ENCODE measurements at regions not wholly inside any gene's neighbourhood (a gene's known extent, or its start where the extent isn't known, plus 50 kb on each side); places are given as distances from the start of the nearest gene placed in this dataset.

DNA sequence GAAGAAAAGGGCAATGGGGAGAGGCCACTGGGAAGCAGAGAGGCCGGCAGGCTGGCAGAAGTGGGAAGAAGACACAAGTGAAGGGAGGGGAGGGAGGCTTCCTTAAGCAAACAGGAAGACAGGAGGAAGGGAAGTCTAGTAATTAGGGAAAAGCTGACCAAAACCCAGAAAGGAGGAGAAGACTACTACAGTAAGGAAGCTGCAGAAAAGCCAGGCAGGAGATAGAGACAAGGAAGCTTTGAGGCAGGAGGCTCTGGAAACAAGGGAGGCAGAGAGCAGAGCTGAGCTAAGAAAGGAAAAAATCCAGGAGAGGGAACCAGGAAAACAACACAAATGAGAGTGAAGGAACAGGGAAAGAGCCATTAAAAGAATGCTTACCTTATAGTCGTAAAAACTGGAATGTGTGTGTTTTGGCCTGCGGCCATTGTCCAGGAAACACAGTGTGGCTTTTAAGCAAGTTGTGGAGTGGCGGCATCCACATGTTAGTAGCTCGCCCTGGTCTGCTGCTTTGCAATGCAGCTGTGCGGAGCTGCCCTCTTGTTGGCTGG lies 317.1 kb upstream of the CLINT1 start:
- DNase-seq, result no peak

DNA sequence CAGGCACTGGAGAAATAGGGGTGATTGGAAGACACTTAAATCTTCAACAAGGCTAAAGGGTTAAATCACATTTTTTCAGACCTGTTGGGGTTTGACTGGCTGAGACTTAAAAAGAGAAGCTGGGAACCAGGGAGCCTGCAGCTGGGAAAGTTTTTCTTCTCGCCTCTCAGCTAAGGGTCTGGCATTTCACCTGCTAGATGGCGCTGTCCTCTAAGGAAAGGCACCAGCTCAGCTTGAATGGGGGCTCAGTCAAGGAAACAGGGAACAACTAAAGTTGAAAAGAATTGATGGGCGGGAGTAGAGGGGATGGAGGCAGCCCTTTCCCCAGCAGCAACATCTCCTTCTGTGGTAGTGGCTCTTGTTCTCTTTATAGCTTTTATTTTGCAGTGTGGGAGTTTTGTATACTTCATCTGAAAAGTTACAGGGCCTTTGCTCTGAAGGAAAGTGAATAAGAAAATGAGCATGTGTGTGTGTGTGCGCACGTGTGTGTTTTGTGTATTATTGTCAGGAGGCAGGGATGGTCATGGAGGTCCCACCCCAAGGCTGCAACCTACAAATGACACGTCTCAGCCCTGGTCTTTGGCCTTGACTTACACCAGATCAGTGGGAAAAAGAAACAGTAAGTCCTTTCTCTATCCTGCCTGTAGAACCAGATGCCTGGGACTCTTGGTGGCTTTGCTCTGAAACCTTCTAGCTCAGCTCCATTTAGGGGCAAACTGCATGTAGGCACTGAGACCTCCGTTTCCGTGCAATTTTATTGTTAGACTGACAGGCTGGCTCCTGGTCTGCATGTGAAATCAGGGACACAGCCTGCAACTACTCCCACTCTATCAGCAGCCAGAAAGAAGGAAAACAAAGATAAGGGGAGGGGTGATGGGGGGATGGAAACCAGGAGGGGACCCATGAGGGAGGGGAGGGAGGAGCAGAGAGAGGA lies 316.2 kb upstream of the CLINT1 start:
- DNase-seq, result peak; percentile 61

DNA sequence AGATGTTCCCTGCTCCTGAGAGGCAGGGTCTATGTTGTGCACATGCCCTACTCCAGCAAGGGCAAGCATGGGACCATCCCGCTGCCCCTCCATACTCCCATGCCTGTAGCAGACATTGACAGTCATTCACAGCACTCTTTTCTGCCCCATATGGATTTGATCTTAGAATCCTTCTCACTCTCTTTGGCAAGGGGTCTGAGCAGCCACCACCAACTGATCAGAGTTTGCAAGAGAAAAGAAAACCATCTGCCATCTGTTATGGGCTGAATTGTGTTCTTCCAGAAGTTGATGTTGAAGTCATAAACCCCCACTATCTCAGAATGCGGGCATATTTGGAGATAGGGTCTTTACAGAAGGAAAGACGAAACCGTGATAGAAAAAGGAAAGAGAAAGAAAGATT lies 315.1 kb upstream of the CLINT1 start:
- DNase-seq, result no peak

DNA sequence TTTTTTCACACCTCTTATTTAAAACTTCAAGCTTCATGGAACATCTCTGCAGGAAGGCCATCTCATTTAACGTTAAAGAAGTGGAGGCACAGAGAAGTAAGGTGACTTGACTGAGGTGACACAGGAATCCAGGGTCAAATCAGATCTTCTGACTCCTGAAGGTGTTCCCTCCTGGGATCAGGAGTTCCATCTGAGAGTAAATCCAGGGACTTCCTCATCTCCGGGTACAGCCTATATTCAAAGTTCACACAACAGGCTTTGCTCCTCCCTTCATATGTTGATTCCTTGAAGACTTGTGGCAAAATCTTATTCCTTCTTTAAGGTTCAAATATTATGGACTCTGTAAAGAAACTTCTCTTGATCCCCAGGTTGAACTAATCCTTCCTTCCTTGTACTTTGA lies 313.1 kb upstream of the CLINT1 start:
- DNase-seq, result no peak

DNA sequence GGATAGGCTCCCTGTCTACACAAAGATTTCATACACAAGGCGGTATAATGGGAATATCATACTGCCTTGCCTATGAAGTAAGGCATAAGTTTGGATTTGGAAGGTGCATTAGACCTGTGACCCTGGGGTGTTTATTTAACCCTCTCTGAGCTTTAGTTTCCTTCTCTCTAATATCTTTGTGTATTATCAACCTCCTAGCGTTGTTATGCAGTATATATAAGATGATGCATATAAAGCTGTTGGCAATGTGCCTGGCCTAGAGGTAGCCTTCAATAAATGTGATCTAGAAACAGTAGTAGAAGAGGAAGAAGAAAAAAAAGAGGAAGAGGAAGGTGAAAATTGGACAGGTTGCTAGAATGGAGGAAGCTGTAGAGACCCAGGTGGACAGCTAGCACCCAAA lies 311.6 kb upstream of the CLINT1 start:
- DNase-seq, result no peak

DNA sequence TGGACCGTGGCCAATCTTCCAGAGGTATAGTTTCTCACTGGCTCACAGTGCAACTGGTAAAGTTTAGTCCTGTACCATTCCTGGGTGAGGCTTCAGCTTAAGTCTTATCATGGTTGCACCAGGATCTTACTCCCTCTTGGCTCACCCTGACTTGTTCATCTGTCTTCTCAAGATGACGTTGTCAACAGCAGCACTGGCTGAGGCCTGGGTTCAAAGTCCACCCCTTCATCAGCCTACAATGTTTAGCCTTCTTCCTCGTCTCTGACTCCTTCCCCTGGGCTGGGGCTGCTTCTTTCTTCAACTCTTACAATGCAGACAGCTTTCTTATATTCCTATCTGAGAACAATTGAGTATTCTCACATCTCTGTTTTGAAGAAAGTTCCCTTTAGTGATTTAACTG lies 311.1 kb upstream of the CLINT1 start:
- DNase-seq, result no peak

DNA sequence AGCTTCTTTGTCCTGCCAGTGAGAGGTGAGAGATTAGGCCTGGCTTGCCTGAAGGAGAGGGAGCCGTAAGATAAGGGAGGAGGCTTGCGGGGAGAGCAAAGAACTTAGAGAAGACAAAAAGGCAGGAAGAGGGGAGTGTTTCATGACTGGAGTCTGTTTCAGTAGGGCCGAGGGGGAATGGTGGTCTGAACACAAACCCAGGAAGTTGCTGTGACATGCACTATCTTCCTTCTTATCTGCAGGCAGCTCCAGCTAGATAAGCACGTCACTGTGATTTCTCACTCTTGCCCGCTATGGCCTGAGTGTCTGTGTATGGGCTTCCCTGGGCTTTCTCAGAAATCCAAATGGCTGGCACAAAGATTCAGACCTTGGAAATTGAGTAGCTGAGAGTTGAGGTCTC lies 307.5 kb upstream of the CLINT1 start:
- no peak for DNase-seq

DNA sequence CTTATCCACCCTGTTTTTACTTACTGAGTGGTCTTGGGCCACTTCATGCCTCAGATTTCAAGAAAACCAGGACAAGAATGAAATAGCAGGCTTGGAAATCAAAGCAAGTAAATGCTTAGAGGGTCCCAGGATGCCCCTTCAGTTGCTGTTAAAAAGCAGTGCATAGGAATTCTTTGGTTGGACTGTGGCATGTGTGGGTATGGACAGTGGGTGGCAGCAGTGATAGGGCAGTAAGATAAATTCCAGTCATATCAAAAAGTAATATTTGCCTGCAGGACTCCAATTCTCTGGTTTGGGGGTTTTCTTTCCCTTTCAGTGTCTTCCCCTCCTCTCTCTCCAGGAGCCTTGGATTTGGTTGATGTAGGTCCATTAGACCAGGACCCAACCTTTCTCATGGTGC lies 306.7 kb upstream of the CLINT1 start:
- DNase-seq, result no peak

DNA sequence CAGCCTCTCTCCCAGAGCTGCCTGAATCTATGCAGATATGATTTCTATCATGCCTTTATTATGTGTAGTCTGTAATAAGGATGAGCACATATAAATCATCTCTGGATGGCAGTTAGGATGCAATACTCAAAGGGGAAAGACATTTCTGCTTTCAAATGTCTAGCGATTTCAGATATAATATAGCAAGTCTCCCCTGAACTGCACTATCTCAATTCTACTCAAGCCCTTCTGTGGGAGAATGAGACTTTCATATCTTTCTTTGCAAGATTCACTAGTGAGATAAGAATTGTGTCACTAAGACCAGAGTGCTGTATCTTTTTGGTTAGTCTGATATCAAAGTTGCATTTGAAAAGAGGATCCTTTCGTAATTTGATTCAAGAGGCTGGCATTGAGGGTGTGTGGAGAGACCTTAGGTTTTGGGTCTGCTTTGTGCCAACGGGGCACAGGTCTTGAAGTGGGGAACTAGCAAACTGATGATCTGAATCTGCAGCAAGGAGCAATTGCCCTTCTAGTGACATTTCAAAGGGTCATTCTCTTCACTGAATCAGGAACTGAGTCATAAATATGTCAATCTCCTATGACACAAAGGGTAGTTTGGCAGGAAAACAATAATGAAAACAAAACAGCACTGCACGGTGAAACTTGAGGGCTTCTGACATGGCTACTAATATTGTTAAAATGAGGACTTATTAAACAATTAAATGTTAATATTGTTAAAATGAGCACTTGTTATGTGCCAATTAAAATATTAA lies 305.5 kb upstream of the CLINT1 start:
- no peak for DNase-seq

DNA sequence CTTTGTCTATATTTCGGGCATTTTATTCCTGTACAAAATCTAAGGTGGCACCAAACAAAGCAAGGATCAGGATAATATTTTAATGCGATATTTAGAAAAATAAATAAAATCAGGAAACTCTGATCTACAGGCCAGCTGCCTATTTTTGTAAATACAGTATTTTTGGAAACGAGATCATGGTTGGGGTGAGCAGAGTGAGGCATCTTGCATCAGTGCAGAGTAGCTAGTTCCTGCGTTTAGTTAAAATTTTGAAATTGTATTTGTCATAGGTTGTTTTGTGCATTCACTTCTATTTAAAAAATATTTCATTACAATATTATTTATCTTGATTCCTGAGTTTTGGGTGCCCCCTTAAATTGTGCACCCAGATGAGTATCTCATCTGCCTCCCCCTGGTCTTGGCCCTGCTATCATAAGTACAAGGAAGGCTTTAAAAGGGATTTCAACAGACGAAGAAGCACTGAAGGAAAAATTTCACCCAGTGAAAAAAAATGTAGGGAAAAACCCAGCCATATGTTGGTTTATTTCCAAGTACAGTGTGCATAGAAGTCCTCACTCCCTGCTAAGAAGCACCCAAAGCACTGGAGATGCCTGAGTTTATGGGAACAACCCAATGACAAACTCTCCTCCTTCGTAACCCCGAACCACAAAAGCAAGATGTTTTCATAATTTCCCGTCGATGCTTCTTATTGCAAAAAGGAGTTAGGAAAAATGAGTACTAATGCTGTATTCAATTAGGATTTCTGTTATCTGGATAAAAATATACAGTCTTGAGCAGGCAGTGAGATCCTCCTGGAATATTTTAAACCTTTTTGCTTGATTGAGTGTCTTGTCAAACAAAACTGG lies 304.7 kb upstream of the CLINT1 start:
- no peak for DNase-seq

DNA sequence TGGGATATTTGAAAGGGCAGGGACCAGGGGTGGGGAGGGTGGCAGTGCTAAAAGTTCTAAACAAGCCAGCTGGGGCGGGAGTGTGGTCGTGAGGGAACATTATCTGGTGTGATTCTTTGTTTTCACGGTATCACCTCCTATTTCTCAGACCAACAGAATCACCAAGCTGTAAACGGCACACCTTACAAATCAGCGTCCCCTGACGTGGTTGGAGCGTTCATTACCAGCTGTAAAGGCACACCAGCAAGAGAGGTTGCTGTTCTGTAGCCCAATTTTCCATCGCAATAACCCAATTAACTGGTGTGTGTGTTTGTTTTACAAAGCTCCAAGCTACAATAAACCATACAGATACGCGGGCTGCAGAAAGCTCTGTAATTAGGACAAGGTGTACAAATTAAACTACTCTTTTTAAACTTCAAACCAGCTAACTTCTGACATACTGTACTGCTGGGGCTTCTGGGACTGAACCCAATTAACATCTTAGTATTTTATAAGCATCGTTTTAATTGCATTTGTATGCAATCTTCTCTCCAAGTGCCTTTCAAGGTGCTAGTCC lies 303.6 kb upstream of the CLINT1 start:
- DNase-seq, result no peak

DNA sequence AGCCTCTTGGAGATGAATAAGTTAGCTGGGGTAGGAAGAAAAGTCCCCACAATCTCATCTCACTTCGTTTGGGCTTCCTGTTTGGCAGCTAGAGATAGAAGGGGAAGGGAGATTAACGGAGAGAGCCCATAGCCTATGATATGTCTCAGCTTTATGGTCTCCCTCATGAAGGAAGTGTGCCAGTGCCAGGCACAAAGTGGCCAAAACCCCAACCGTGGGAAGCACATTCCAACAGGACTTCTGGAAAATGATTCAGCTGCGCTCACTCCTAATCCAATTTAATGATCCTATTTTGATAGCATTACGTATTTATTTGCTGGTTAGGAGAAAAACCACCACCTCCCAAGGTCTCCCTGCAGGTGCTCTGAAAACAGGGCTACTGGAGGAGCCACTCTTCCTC lies 303.1 kb upstream of the CLINT1 start:
- DNase-seq, result no peak

DNA sequence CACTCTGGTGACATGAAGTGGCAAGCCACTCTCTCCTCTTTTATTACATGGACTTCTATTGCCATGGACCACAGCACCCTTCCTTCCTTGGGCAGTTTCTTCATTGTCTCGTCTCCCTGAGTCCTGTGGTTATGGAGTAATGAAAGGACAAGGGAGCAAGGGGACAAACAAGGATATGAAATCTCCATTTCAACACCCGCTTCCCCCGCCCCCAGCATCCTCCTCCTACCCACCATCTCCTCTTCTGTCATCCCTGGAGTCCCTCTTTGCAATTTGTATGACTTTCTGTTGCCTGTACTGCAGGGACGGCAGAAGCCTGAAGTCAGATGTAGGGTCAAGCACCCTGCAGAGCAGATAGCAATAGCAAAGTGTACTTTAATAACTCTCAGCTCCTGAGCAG lies 300.7 kb upstream of the CLINT1 start:
- DNase-seq, result no peak

DNA sequence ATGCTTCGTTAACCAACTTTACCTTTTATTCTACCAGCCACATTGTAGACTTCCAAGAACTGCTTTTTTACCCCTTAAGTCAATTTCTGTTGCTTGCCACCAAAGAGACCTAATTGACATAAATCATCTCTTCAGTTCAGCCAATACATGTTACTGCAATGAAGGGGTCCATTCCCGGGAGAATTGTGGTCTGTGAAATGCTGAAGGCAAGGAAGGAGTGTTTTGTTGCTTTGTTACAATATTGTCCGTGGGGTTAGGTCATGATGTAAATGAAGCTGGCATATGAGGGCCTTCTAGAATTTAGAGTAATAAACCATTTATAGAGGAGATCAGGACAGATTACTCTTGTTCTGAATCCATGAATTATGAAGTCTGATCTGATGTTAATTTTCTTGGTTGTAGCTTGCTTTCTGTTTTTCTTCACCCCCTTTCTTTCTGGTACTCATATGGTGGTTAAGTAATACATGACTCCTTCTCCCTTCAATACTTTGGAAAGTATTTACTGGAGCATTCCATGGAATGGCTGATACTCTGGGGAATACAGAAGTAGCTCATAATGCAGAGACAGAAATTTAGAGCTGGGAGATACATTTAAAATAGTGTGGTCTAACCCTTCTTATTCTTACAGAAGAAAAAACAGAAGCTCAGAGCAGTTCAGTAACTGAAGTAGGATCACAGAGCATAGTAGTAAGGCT lies 297.0 kb upstream of the CLINT1 start:
- no peak for DNase-seq

DNA sequence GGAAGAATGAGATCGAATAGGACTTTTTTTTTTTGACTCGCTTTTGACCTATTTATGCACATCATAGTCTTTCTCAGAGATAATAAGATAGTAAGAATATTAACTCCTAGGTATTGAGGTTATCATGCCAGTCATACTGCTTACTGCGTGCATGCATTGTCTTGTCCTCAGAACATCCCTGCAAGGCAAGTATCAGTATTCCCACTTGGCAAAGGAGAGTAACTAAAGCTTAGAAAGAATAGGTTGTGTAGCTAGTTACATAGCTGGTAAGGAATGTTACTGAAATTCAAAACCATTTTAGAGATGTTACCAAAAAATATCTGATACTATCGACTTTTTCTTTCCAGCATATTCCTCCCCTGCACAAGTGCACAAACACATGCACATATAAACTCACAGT lies 296.1 kb upstream of the CLINT1 start:
- DNase-seq, result no peak

DNA sequence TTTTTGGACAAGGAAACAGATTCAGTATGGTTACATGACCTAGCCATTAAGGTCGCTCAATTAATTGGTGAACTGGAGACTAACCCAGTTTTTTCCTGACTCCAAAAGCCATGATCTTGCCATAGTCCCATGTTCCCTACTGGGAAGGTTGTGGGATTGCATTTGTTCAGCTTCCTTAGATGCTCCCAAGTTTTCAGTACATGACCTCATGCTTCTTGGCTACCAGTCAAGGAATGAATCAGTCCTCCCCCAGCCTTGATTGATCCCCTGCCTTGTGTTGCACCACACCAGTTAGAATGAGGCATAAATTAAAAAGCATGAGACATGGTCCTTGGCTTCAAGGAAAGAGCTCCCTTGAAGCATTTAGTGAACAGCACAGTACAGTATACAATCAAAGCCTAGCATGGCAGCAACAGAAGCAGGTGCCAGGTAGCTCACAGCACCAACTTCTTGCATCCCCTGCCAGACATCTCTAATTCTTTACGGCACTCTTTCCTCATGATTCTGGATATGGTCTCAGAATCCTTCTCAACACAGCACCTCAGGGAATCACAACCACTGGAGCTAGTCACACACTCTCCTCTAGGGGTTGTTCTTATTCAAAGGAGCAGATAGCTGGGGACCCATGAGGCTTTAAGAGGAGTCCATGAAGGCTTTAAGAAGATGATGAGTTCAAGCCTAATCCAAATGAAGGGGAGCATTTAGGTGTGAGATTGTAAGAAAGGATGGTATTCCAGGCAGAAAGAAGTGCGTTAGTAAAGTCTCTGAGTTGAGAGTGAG lies 295.5 kb upstream of the CLINT1 start:
- no peak for DNase-seq

DNA sequence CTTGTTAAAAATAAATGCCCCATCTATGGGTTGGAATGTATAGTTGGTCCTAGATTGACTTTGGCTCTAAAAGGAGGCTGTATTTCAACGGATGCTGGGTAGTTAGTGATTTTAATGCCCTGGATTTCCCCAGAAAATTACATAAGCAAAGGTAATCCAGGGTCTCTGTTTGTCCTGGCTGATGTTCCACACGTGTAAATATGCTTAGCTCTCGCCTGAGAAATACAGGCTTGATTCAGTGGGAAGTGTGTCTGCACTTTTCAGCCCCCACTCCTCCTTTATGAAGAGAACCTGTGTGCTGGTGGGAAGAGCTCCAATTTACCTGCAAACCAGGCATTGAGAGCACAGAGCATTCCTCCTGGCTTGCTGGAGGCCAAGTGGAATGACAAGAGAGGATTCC lies 294.6 kb upstream of the CLINT1 start:
- DNase-seq, result no peak

DNA sequence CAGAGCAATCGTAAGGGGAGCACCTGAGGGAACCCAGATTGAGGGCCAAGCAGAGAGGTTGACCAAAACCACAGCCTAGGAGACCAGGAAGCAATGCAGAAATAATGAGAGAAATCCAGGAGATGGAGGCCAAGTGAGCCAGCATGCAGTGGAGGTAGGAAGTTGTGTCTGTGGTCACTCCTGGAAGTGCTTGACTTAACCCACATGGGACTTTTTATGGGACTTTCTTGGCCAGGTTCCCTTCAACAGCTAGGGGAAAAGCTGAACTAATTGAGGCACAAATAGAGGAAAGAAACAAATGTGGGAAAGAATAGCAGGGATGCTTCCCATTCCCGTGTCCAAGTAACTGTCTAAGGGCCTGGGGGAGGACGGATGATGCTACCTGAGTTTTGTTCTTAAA lies 293.2 kb upstream of the CLINT1 start:
- DNase-seq, result no peak

DNA sequence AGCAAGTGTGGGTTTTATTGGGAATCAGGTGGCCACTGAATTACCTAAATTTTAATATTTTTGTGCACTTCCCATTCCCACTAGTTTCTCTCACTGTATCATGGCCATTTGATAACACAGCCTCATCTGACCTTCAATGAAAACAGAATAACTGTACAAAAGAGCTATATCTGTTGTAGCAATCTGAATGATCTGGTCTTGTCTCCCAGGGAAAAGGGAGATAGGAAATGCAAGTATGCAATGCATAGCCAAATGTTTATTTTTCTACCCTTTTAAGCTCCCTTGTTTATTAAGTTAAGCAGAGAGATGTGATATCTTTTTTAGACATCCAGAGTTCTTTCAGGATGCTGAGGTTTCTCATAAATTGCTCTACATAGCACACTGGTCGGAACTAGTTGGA lies 288.3 kb upstream of the CLINT1 start:
- DNase-seq, result no peak

DNA sequence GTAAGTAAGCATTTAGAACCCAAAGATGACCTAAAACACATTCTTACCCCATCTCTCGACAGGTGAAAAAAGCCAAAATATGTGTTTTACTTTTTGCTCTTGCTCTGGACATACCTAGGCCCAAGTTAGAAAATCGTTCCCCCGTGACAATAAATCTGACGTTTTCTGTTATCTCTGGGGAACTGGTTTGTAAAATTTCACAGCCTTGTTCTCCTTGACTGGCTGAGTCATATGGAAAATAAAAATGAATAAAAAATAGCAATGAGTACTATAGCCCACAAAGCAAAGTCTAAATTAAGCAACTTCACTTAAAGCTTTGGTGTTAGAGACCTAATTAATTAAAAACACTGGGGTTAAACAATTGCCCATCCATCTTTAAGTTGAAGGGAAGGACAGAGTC lies 286.9 kb upstream of the CLINT1 start:
- DNase-seq, result no peak

DNA sequence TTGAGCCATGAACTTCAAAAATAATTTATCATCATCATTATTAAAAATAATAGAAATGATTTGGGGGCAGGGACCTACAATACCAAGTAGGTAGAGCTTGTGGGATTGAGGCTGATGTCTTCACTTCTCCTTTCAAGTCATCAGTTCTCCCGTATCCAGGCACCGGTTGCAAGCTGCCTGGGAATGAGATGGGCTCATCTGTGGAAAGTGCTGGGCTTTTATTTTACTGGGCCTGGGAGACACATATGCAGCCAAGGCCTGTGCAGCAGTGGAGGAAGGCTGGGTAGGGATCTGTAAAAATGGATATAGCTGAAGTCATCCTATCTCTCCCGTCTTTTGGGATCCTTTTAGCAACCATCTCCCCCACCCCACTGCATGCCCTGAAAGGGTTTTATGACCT lies 284.1 kb upstream of the CLINT1 start:
- no peak for DNase-seq

Measured in RPMI8226 (cell line).